IMR-90 (cell line): ENCODE measurements at regions not wholly inside any gene's neighbourhood (a gene's known extent, or its start where the extent isn't known, plus 50 kb on each side); places are given as distances from the start of the nearest gene placed in this dataset.
"Not testable (repeated sequence)": the region's sequence is repeated elsewhere in the genome, so short reads cannot be mapped to it uniquely, and the experiment has no call there.

Experiments used
- ATAC-seq: fragments of 200-7000 bp; cut with Tn5 transposase; 2 replicates; pipeline ENCODE4 v1.9.1; 2020; ENCODE audit warnings: low read depth, mild to moderate bottlenecking, moderate library complexity
- BruUV-seq: library from RNA; stranded (reverse); fragments of 400-500 nt; replicated peaks from 2 replicates; lab custom pipeline; 2021; lab: Mats Ljungman, UMichigan
- CTCF ChIA-PET: fragments of 300-600 bp; formaldehyde crosslinking; extraction: SDS; loops from one replicate; lab custom pipeline; 2021; ENCODE audit warnings: antibody characterized with exemption; lab: Yijun Ruan, JAX
- POLR2A ChIA-PET: fragments of 300-600 bp; sonication (Branson Sonifier 250); formaldehyde crosslinking; loops from one replicate; lab custom pipeline; 2022; ENCODE audit warnings: antibody characterized with exemption; ENCODE audit not compliant: unreplicated experiment; lab: Charles Lee
- DNase-seq: peaks from one replicate; pipeline ENCODE4 v3.0.0; 2013
- H2AFZ ChIP-seq: replicated peaks from 2 replicates; pipeline ENCODE3; 2013; ENCODE audit warnings: low read length, mild to moderate bottlenecking; ENCODE audit not compliant: poor library complexity
- H2AK5ac ChIP-seq: 2 replicates; pipeline ENCODE4 v1.6.1; 2013; ENCODE audit warnings: low read depth, low read length, inconsistent platforms
- H2AK9ac ChIP-seq: replicated peaks from 2 replicates; pipeline ENCODE3; 2013; ENCODE audit warnings: mild to moderate bottlenecking, low read depth, low read length, moderate library complexity; ENCODE audit not compliant: poor library complexity
- H2BK120ac ChIP-seq: 2 replicates; pipeline ENCODE4 v1.6.1; 2013; ENCODE audit warnings: low read depth, low read length, inconsistent platforms
- H2BK15ac ChIP-seq: 3 replicates; pipeline ENCODE4 v1.6.1; 2013; ENCODE audit warnings: low read depth, low read length, inconsistent platforms
- H2BK20ac ChIP-seq: 2 replicates; pipeline ENCODE4 v1.6.1; 2013; ENCODE audit warnings: low read depth, mild to moderate bottlenecking, inconsistent platforms, low read length, moderate library complexity
- H2BK5ac ChIP-seq: 2 replicates; pipeline ENCODE4 v1.6.1; 2013; ENCODE audit warnings: mild to moderate bottlenecking, low read depth, low read length, inconsistent platforms; ENCODE audit not compliant: poor library complexity, severe bottlenecking
- H3K14ac ChIP-seq: replicated peaks from 2 replicates; pipeline ENCODE4 v1.6.1; 2013; ENCODE audit warnings: low read depth, low read length, inconsistent platforms
- H3K18ac ChIP-seq: 2 replicates; pipeline ENCODE4 v1.6.1; 2013; ENCODE audit warnings: low read depth, low read length, control low read depth
- H3K23ac ChIP-seq: 2 replicates; pipeline ENCODE4 v1.6.1; 2013; ENCODE audit warnings: low read depth, low read length, inconsistent platforms
- H3K27ac ChIP-seq: 2 replicates; pipeline ENCODE4 v1.5.1; 2013; ENCODE audit warnings: mild to moderate bottlenecking, control low read depth, low read length; ENCODE audit not compliant: insufficient read depth
- H3K27me3 ChIP-seq: 2 replicates; pipeline ENCODE4 v1.6.1; 2013; ENCODE audit warnings: low read length; ENCODE audit not compliant: control insufficient read depth, insufficient read depth
- H3K36me3 ChIP-seq: 2 replicates; pipeline ENCODE4 v1.6.1; 2013; ENCODE audit warnings: low read length, mixed read lengths; ENCODE audit not compliant: control insufficient read depth, insufficient read depth
- H3K4ac ChIP-seq: 2 replicates; pipeline ENCODE4 v1.6.1; 2013; ENCODE audit warnings: low read depth, low read length, inconsistent platforms
- H3K4me1 ChIP-seq: 2 replicates; pipeline ENCODE4 v1.6.1; 2013; ENCODE audit warnings: low read length, mixed read lengths; ENCODE audit not compliant: control insufficient read depth, insufficient read depth
- H3K4me2 ChIP-seq: 2 replicates; pipeline ENCODE4 v1.6.1; 2013; ENCODE audit warnings: low read depth, mild to moderate bottlenecking, control low read depth, low read length, moderate library complexity
- H3K4me3 ChIP-seq: 2 replicates; pipeline ENCODE4 v1.5.1; 2013; ENCODE audit warnings: low read depth, mild to moderate bottlenecking, control low read depth, low read length, moderate library complexity; ENCODE audit not compliant: insufficient read depth
- H3K56ac ChIP-seq: 2 replicates; pipeline ENCODE4 v1.6.1; 2013; ENCODE audit warnings: low read length, inconsistent platforms; ENCODE audit not compliant: insufficient read depth; ENCODE audit errors: extremely low read depth
- H3K79me1 ChIP-seq, 2 experiments: 2 replicates each; pipeline ENCODE4 v1.6.1; 2013; ENCODE audit warnings: low read length in 2 of 2, inconsistent platforms in 1 of 2, low read depth in 1 of 2
- H3K9ac ChIP-seq: 2 replicates; pipeline ENCODE4 v1.6.1; 2013; ENCODE audit warnings: low read depth, low read length, control low read depth
- H3K9me1 ChIP-seq: 2 replicates; pipeline ENCODE4 v1.6.1; 2013; ENCODE audit warnings: low read length, inconsistent platforms; ENCODE audit not compliant: insufficient read depth
- H3K9me3 ChIP-seq: 2 replicates; pipeline ENCODE4 v1.6.1; 2013; ENCODE audit warnings: low read length; ENCODE audit not compliant: control insufficient read depth, insufficient read depth
- H4K20me1 ChIP-seq: 2 replicates; pipeline ENCODE4 v1.6.1; 2013; ENCODE audit warnings: low read length, inconsistent platforms; ENCODE audit not compliant: insufficient read depth
- H4K5ac ChIP-seq: 2 replicates; pipeline ENCODE4 v1.6.1; 2013; ENCODE audit warnings: mild to moderate bottlenecking, low read depth, low read length, control low read depth
- H4K8ac ChIP-seq, 2 experiments: 2 replicates each; pipeline ENCODE4 v1.6.1; 2013; ENCODE audit warnings: low read depth in 2 of 2, low read length in 2 of 2, control low read depth in 1 of 2, inconsistent platforms in 1 of 2
- H4K91ac ChIP-seq: 2 replicates; pipeline ENCODE4 v1.6.1; 2013; ENCODE audit warnings: low read depth, low read length, inconsistent platforms; ENCODE audit not compliant: insufficient read depth
- WGBS, 2 experiments: methylation state at CpG; one replicate each; pipeline versions ENCODE4 v1.1.5 to v1.1.7; 2013; ENCODE audit warnings: missing lambda C conversion rate in 2 of 2; ENCODE audit not compliant: insufficient read length in 1 of 2; ENCODE audit errors: extremely low coverage in 2 of 2; 5-methylcytosine and 5-hydroxymethylcytosine counted together
- dilution Hi-C: fragments of 300-500 bp; cut with HindIII; formaldehyde crosslinking; loops from one replicate; pipeline ENCODE4 v1.14.3; 2018; ENCODE audit warnings: low sequenced_read_pairs; ENCODE audit not compliant: unreplicated experiment
- in situ Hi-C: fragments of 300-500 bp; cut with MboI; formaldehyde crosslinking; loops from 3 replicates; pipeline ENCODE4 v1.14.3; 2019; ENCODE audit warnings: low sequenced_read_pairs, inconsistent platforms, mixed read lengths
- intact Hi-C: fragments of 100-400 bp; cut with micrococcal nuclease; formaldehyde crosslinking; loops from 2 replicates; pipeline ENCODE4 v1.10.0; 2022

GRCh38 chr1:187756684-187757083 lies 927.9 kb downstream of the PLA2G4A start:
- BruUV-seq, H2BK15ac ChIP-seq, H2BK120ac ChIP-seq, H3K4ac ChIP-seq, H3K56ac ChIP-seq, H4K91ac ChIP-seq, H4K5ac ChIP-seq, H3K27me3 ChIP-seq, intact Hi-C loops, H3K36me3 ChIP-seq, dilution Hi-C loops, H4K8ac ChIP-seq, H3K23ac ChIP-seq, H2AK5ac ChIP-seq, H2AFZ ChIP-seq, H3K9me1 ChIP-seq, H3K4me2 ChIP-seq, H3K14ac ChIP-seq, H2BK20ac ChIP-seq, H2BK5ac ChIP-seq, H3K9me3 ChIP-seq, in situ Hi-C loops, H3K9ac ChIP-seq, H3K4me3 ChIP-seq, POLR2A ChIA-PET, H2AK9ac ChIP-seq, ATAC-seq, DNase-seq, H3K4me1 ChIP-seq, H4K20me1 ChIP-seq, H3K79me1 ChIP-seq, CTCF ChIA-PET, H3K18ac ChIP-seq, H3K27ac ChIP-seq: not testable (repeated sequence)
- WGBS, 2 experiments = no CpG with 5 or more reads among the region's 1 CpG
